GM19328 (cell line): ENCODE measurements at regions not wholly inside any gene's neighbourhood (a gene's known extent, or its start where the extent isn't known, plus 50 kb on each side); places are given as distances from the start of the nearest gene placed in this dataset.

Experiments used
- ATAC-seq: cut with Tn5 transposase; IDR thresholded peaks from one replicate; pipeline ENCODE4 v1.9.1; 2021; ENCODE audit warnings: mild to moderate bottlenecking, moderate library complexity; ENCODE audit not compliant: unreplicated experiment

DNA sequence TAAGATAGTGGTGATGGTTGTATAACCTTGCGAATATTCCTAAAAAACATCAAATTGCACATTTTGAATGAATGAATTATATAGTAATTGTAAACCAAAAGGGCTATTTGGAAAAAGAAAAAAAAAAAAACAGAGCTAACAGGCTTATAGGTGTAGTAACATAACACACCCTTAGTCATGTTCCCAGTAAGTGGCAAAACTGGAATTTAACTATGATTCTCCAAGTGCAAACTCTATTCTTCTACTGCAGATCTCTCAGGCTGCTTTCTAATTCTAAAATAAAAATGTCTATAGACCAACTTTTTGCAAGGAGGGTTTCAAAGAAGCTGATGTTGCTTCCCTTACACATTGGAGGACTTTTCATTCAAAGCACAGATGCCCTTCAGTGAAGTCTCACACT is 293.2 kb upstream of the MON1B start:
- no peak for ATAC-seq

DNA sequence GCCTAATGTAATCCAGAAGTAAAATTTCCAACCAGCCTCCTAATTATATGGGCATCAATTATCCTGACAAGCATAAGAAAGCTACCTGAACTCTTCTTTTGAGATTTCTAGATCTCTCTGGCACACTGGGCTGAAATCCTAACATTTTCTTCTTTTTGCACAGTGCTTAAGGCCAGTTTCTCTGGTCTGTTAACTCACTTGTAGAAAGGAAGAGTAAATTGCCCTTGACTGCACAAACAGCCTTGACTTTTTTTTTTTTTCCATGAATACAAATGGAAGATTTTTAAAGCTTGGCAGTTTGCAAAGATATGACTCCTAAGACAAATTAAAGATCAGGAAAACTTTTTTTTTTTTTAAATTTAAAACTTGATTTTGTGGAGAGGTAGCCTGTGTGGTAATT is 291.2 kb upstream of the MON1B start:
- ATAC-seq = no peak

DNA sequence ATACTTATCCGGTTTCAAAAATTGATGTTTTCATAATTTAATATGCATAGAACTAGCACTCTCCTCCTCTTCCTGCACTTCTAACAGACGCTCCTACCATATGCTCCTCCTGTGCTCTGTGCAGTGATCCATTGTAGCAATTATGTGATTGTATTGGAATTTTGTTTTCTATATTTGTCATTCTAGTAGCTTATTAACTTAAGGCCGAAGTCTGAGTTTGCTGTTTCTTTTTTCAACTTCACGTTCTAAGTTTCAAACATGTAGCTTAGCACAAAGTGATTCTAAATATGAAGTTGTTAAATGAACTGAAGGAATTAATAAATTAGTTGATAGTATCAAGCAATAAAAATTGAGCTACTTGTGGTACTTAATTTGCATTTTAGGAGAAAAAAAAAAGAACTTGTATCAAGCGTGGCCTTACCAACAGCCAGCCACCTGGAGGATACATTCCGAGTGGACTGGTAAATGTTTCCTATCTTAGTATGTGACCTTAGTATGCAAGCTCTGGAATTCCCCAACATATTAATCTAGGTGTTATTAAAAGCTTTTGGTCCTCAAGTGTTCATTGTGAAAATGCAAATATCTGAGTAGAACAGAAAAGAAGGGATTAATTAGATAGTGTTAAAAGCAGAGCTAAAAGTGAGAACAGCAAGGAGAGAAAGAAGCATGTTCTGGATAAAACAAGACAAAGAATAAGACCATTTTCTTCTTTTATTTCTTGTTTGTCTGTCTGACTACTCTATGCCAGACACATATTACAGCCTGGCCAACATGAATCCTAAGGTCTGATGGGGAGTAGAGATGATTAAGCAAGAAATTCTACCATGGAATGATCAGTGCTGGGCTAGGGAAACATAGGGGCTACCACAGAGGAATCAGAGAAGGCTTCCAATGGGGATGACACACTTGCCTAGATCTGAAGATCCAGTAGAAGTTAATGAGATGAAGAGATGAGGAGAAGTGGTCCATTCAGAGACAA is 290.4 kb upstream of the MON1B start:
- ATAC-seq = no peak

DNA sequence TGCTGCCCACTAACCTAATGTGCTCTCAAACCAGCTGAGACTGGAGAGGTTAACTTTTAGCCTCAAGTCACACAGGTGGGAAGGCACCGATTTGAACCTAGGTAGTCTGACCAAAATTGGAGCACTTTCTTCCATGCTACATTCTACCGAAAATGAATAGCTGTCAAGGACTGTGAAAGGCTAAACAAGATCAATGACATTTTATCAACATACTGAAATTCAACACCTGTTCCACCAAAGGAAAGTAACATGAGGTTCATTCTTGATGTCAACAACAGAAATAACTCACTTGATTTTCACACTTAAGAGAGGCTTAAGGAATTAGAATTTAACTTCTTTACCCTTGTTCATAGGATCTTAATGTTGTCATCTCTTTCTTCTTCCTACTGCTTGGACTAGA is 284.4 kb upstream of the MON1B start:
- no peak for ATAC-seq

DNA sequence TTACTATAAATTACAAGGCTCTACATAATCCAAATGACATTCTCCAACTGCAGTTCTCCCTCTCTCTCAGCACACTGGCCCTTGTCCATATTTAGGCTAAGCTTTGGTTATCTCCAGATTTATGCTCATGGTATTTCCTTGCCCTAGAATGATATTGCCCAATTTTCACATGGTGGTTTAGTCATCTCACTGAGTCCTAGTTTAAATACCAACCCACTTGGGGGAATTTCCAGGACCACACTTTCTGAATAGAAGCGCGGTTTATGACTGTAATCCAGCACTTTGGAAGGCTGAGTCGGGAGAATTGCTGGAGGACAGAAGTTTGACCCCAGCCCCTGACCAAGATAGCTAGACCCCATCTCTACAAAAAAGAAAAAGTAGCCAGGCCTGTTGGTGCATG is 280.1 kb upstream of the MON1B start:
- ATAC-seq = no peak

DNA sequence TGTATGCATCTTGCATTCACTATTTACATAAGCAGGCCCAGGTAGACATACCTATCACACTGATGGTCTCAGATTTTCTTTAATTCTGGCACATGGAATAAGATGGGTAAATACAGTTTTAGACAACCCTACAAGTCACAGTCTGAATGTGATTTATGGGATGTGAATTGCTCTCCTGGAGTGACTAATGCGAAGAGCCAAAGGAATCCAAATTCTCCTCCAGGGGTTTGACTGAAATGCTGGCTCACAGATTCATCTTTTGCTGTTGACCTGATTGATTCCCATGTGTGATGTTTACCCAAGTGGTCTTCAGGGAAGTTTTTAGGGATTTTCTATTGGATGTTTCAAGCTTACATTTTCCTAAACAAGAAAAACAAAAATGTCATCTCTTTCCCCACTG is 277.9 kb upstream of the MON1B start:
- ATAC-seq = no peak

DNA sequence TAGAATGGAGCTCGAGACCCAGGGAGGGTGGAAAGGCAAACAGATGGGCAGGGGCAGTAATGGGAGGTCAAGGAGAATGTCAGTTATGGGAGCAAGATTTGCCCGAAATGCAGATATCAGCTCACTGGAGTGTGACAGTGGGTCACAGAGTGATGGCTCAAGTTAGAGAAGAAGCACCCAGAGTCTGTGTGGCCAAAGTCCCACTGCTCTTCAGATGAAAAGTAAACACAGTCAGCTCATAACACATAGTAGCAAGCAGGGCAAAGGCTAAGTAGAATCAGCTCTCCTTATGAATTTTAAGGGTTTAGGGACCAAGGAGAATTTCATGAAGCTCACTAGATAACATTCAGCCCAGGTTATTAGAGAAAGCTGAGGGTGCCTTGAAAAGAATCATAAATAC is 264.9 kb upstream of the MON1B start:
- no peak for ATAC-seq

DNA sequence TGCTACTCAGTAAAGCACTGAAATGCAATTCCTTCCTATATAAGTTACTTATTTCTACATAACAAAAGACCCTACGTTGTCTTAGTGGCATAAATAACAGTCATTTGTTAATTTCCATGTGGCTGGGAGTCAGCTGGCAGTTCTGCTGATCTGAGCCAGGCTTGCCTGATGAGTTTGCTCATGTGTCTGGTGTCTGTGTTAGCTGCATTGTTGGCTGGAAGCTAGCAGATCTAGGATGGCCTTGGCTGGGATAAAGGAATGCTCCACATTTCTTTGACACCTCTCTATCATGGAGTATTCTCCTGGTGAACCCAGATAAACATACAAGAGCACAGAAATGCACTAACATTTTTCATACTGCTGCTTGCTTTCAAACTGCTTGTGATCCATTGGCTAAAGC is 264.4 kb upstream of the MON1B start:
- no peak for ATAC-seq

DNA sequence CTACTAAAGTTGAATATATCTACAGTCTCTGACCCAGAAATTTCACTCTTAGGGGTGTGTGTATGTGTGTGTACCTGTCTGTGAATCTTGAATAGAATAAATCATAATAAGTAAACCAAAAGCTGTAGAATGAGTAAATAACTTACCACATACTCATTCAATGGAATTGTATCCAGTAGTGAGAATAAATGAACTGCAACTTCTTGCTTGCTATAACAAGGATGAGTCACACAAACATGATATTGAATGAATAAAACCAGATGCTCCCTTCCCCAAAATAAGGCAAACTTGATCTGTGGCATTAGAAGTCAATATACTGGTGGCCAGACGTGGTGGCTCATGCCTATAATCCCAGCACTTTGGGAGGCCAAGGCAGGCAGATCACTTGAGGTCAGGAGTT is 259.8 kb upstream of the MON1B start:
- ATAC-seq = no peak

DNA sequence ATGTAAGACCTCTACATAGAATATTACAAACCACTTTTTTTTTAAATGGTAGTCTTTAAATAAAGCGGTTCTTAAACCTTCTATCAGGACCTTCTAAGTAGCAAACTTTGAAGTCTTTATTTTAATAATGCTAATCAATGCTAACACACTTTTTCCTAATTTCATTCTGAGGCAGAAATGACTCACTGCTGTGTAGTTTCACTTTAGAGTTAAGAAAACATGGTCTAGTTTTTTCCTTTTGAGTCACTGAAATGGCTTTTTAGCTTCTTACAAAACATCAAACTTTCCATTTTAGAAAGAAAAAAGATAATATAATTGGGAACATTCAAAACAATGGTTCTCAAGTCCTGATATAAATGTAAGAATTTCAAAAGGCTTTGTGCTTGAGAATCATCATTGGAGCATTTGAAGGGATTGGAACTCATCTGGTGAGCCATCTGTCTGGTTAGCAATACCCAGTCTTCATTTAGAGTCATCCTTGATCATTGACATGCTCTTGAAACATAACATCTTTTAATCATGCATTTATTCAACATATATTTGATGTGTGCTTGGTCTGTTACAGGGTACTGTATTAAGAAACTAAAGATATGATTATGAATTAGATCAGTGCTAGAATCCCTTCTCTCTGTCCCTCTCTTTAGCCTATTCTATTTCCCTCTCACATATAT is 258.3 kb upstream of the MON1B start:
- no peak for ATAC-seq

DNA sequence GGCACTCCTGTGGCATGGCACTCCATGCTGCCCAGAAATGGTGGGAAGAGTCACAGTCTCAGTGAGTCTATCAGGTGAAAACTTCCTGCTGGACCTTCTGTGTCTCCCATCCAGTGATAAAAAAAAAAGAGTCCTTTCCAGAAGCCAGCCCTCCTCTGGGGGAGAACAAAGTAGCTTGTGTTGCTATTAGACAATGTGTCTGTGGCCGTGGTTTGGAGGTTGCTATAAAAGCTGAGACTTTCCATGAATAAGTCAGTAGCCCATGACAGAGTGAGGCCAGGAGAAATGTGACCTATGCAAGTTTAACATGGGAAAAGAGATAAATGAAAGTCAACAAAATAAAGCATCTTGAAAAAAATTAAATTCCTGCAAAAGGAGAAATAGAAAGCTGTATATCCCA is 250.7 kb upstream of the MON1B start:
- ATAC-seq = no peak

DNA sequence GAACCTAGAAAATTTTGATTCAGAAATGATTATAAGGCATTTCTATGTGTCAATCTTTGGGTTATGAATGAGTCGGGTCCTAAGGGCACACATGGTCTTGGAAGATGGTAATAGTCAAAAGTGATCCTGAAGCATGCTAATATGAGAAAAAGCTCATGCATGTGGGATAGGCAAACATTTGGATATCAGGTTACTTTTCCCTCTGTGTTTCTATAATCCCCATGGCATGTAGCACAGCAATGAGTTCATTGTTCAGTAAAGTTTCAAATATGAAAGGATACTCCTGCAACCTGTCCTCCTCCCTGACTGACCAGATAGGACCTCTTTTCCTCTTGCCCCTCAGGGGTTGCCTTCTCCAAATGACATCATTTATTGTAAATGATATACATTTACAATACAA is 249.9 kb upstream of the MON1B start:
- no peak for ATAC-seq

DNA sequence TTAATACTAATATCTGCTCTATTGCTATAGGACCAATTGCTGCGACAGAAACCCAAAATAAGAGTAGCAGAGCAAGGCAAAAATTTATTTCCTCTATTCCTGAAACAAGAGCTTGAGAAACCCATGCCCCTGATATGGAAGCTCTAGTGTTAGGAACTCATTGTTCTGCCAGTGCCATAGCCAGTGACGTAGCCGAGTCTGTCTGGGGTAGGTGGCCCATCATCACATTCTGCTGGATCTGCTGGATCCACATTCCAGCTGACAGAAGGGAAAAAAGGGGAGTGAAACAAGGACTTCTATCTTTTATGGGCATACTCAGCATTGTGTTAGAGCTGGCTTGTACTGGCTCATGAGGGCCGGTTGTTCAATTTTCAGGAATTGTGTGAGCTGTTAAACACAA is 248.9 kb upstream of the MON1B start:
- ATAC-seq = no peak

DNA sequence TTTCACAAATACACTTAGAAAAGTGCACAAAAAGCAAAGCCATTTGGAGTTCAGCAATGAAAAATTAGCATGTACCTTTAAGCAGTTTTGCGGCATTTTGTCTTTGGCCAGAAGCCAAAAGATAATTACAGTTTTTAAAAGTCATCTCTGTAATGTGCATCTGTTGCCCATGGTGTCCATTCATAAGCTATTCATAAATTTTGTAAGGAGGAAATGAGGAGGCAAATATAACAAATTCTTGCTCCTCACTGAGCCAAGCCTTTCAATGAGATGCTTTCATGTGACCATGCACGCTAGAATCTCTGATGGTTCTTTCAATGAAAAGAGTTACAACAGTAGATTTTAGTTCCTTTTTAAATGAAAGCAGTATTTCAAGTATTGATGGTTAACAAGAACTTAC is 247.1 kb upstream of the MON1B start:
- no peak for ATAC-seq

DNA sequence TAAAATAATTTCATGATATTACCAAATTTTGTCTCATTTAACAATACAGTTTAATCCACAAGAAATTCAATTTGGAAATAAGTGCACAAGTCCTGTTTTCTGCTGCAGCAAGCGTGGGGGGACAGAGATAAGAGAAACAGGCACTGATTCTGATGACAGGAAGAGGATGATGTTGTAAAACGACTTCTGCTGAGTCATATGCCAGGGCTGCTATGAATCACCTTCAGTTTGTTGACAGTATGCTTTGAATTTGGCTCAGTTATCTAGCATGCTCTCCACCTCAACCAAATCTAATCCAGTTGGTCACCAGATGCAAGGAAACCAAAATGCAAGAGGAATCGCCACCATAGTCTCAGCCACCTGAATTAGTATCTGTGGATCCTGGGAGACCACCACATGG is 244.1 kb upstream of the MON1B start:
- ATAC-seq = no peak

DNA sequence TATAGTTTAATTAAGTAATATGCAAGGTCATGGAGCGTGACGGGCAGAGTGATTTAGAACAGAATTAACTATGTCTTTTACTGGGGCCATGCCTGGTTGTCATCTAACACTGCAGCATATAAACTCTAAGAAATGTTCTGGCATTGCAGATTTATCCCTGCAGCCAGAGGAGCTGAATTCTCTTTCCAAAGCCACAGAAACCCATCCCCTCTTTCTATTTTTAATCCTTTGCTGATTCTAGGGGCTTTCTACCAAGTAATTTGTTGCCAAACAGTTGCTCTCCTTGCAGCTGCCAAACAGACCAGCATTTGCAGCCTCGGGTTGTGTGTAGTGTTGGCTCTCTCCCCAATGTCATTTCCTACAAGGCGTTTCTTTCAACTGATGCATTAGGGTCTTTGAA is 243.2 kb upstream of the MON1B start:
- ATAC-seq = no peak

DNA sequence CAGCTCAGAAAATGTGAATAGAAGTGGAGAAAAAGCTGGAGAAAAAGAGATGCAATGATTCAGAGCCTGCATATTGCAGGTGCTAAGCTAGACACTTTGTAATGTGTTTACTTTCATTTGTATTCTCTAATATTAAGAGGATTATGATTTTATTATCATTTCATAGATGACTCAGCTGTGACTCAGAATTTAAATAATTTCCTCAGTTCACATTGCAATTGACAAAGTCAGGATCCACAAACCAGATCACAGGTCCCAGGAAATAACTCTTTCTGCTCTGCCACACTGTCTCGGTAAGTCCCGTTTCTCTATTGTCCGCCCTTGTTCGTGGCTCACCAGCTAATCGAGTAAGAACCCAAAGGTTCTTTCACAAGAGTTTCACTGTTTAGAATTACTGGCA is 235.4 kb upstream of the MON1B start:
- ATAC-seq = no peak

DNA sequence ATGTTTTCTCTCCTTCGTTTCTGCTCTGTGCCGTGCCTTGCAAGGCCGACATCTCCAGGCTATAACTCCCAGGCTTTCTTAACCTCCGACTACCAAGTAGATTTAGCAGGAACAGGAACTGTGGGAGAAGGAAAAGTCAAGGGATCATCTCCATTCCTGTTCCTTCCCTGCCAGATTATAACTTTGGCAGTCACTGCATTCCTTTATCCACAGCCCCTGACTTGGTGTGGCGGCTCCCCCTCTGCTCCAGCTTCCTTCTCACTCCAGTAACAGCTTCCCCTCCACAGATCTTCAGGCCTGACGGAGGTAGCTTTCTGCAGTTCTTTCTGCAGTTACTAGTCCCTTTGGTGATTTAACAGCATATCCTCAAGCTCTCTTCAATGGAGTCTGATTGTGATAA is 234.6 kb upstream of the MON1B start:
- no peak for ATAC-seq

DNA sequence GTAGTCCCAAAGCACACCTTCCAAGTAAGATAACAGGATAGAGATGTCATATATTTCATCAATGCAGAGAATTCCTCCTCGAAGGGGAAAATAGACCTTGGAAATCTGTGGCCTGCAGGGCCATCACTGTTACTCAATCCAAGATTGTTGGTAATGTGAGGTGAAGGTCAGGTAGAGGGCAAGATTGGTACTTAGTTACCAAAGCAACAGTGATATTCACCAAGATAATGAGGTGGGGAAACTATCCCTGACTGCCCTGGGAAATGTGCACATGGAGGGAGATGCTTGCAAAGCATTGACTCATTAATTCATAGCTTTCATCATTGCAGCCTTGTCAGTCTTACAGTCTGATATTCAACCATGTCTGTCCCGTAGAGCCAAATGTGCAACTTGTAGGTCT is 234.1 kb upstream of the MON1B start:
- no peak for ATAC-seq

DNA sequence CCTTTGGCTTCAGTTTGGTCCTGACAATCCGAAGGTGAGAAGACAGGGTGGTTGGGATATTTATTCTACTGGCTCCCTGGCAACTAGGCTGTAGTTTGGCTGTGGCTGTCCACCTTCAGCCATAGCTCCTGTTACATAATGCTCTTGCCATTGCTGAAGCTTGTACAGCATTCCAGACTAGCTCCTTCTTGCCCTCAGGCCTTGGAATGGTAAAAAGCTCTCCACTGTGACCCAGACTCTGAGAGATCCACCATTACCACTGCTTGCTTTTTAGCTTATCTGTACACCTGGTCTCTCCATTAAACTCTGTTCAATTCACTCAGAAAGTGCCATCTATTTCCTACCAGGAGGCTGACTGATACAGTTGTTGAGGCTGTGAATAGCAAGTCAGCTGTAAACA is 231.8 kb upstream of the MON1B start:
- no peak for ATAC-seq

DNA sequence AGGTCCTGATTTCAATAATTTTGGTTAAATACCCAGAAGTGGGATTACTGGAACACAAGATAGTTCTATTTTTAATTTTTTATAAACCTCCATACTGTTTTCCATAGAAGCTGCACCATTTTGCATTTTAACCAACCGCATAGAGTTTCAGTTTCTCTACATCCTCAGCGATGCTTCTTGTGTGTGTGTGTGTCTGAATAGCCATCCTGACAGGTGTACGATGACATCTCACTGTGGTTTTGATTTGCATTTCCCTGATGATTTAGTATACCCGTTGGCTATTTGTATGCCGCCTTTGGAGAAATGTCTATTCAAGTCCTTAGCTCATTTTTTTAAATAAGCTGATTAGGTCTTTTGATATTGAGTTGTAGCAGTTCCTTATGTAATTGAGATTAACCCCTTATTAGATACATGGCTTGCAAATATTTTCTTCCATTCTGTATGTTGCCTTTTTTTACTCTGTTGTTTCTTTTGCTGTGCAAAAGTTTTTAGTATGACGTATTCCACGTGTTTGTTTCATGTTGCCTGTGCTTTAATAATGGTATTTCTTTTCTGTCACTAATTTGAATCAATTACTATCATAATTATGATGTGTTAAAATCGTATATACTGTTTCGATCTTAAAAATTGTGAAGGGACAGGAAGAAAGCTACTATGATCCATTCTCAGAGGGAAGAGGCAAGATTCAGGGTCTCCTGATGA is 227.2 kb upstream of the MON1B start:
- no peak for ATAC-seq
